D721Med (cell line): ENCODE measurements at regions not wholly inside any gene's neighbourhood (a gene's known extent, or its start where the extent isn't known, plus 50 kb on each side); places are given as distances from the start of the nearest gene placed in this dataset.

Experiments
- DNase-seq: peaks from one replicate; pipeline ENCODE4 v3.0.0; 2011; ENCODE audit warnings: low spot score; ENCODE audit not compliant: insufficient read length
- FAIRE-seq: peaks from 2 replicates; lab custom pipeline; 2011; peaks lifted over from hg19 to GRCh38; lab: Jason Lieb, UNC
- CTCF ChIP-seq: IDR thresholded peaks from 2 replicates; pipeline ENCODE4 v1.5.1; 2012; ENCODE audit warnings: mild to moderate bottlenecking, control low read depth; ENCODE audit not compliant: insufficient read depth; ENCODE audit errors: missing control alignments

DNA sequence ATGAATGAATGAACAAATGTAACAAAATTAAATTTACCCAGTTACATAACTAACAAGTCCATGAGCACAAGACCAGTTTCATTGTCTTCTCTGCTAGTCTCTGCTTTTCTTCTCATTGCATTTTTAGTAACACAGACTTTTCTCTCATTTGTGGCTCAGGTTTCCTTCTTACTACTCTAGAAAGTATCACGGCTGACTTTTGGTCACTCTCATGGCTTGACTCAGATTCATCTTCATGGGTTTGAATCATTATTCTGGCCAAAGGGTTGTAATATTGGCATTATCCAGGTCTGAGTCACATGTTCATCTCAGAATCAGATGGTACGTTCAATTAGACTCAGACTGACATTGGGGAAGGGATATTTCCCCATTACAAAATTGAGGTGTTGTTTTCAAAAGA lies 121.5 kb upstream of the SATB1 start:
- TF ChIP-seq CTCF, result no peak
- DNase-seq (no peak), FAIRE-seq (no peak)

GRCh38 chr3:18544146-18544545 lies 119.0 kb upstream of the SATB1 start:
- TF ChIP-seq CTCF, result no peak
- DNase-seq (no peak), FAIRE-seq (no peak)

GRCh38 chr3:18538463-18539230 lies 113.5 kb upstream of the SATB1 start:
- DNase-seq, result no peak
- TF ChIP-seq CTCF, result no peak
- FAIRE-seq, result no peak

GRCh38 chr3:18533039-18533438 lies 107.9 kb upstream of the SATB1 start:
- no peak for FAIRE-seq
- DNase-seq, result no peak
- TF ChIP-seq CTCF, result no peak

- DNase-seq (no peak), FAIRE-seq (no peak)
- no peak for TF ChIP-seq CTCF
Measured at GRCh38 chr3:18531662-18532061, 106.5 kb upstream of the SATB1 start.

DNA sequence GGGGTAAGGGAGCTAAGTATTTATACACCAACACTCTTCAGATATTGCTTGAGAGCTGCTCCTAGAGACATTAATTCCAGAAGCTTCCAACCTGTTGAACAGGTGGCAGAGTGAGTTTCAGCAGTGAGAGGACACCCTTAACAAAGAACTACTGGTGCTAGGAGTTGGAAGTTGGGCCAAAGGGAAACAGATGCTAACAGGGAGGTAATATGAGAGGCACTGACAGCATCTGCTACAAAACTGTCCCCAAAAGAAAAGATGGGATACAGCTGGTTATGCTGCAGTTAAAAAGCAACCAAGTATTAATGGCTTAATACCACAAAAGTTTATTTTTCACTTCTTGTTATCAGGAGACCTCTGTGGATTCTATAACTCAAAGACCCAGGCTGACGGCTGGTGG lies 104.5 kb upstream of the SATB1 start:
- DNase-seq, result no peak
- no peak for TF ChIP-seq CTCF
- FAIRE-seq, result no peak

DNA sequence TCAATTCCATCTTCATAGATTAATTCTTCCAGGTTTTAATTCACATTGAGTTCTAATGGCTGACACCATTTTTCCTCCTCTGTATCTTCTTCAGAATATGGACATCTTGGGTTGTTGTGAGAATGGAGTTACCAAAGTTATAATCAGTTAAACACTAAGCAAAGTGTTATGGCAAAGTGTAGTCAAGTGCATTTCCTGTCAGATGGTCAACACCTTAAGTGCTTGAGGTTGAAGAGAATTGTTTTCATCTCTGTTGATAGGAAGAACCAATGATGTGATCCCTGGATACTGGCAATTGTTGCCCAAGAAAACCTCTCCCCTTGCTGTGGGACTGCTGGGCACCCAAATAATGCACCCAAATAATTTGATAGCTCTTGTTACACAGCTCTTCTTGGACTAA lies 102.6 kb upstream of the SATB1 start:
- no peak for TF ChIP-seq CTCF

More for the DNA sequence above, 102.6 kb upstream of the SATB1 start:
- FAIRE-seq (no peak), DNase-seq (no peak)
